ENCODE measurements at regions not wholly inside any gene's neighbourhood (a gene's known extent, or its start where the extent isn't known, plus 50 kb on each side); places are given as distances from the start of the nearest gene placed in this dataset.
"Not testable (repeated sequence)": the region's sequence is repeated elsewhere in the genome, so short reads cannot be mapped to it uniquely, and the experiment has no call there.

DNA sequence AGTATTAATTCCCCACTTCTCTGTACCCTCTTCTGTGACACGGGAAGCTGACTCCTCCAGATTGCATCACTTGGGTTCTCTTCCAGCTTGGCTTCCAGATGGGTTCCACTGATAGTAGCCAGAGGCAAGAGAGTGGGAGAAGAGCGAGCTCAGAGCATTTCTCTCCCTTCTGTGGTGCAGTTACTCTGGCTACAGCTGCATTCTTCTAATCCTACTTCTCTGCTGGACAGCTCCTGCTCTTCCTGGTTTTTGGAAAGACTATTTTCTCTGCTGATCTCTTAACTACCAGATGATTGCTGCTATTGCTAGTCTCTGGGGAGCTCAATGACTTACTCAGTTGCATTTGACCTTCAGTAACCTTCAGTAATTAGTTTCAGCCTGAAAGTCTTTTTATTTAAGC lies 187.5 kb upstream of the MAP2 start:
- H3K4me3 ChIP-seq, result no peak overlapping the region
- H3K27ac ChIP-seq, result no peak overlapping the region

DNA sequence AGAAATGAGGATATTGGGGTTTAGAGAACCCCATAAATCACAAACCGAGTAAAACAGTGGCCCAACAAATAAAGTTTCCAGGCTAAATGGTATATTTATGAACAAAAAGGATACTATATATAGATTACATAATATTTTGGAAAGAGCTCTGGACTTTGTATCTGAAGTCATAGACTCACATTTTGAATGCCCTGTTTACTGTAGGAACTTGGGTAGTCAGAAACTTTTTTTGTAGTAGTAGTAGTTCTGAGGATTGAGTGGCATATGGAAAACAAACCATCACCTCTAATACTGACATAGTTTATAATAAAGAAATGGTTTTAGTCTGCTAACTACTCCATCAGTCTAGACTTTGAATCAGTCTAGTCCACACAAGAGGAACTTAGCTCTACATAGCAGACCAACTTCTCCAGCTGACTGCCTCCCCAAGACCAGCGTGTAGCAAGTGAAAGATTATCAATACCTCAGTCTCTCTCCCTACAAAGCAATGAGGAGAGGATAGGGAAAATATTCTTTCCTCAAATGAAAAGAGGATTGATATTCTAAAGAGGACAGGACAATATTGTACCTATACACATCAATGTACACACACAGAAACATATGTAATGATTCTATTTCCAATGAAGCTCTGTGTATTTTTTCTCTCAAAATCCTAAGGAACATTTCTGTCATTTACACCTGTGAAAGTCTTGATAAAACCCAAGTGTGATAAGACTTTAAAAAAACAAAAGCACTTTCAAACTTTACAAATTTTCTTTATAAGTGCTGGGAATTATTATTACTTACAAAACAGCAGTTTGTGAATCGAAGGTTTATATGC lies 184.9 kb upstream of the MAP2 start:
- no peak overlapping the region for H3K4me3 ChIP-seq
- H3K27ac ChIP-seq, result no peak overlapping the region

DNA sequence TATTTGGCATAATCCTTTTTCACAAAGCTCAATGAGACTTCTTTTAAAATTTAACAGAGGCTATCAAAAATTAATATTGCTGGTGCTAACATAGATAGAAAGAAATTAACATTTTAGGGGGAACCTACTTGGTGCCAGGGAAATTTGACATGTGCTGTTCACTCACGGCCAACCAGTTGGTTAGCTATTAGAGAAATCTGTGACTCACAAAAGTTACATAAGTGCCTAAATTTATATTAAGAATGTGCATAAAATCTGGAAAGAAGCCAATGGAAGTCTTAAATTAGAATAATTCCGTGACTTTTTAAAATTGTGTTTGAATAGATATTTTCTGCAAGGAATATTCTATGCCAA lies 184.3 kb upstream of the MAP2 start:
- no peak overlapping the region for H3K4me3 ChIP-seq
- H3K27ac ChIP-seq, result no peak overlapping the region

DNA sequence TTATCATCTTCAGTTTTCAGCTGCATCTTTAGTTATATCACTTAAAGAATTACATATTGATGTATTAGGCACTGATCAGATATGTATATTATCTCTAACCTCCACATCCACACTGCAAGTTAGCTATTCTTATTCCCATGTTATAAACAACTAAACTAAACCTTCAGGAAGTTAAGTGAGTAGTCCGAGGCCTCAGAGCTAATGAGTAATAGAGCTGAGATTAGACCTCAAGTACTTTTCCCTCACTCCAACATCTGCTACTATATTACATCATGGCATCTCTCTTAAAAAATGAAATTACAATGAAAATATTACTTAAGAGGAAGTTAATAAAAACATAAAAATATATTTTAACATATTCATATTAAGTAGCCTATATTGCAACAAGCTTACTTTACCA lies 183.6 kb upstream of the MAP2 start:
- H3K27ac ChIP-seq, result no peak overlapping the region
- H3K4me3 ChIP-seq, result no peak overlapping the region

DNA sequence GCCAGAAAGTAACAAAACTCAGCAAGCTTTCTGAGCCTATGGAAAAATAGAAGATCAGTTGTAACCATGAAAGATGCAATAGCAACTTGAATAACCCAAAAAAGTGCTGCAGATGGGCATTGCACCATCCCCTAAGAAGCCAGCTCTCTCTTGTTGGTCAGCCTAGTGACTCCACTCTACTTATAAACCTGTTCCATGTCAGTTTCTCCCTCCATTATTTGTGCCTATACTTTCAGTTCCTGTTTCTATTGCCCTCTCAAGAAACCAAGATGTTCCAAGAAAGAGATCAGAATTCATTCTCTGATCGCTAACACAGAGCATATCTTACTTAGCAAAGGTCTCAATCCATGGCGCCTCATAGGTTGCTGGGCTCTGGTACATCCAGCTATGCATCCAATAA lies 170.3 kb upstream of the MAP2 start:
- Histone ChIP-seq H3K4me3 (no peak overlapping the region), H3K27ac (no peak overlapping the region)

DNA sequence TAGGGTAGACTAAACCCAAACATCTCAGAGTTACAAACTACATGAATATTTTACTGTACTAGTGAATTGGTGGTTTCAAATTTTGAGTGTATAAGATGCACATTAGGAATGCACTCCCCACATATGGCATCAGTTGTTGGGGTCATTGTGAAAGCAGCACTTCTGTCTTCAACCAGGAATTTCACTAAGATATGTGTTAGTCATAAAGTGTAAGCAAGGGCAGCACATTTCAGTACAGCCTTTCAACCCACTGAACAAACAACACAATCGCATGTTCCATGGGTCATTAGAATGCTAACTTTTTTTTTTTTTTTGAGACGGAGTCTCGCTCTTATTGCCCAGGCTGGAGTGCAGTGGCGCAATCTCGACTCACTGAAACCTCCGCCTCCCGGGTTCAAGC lies 164.1 kb upstream of the MAP2 start:
- H3K4me3 ChIP-seq, result no peak overlapping the region
- H3K27ac ChIP-seq, result no peak overlapping the region

DNA sequence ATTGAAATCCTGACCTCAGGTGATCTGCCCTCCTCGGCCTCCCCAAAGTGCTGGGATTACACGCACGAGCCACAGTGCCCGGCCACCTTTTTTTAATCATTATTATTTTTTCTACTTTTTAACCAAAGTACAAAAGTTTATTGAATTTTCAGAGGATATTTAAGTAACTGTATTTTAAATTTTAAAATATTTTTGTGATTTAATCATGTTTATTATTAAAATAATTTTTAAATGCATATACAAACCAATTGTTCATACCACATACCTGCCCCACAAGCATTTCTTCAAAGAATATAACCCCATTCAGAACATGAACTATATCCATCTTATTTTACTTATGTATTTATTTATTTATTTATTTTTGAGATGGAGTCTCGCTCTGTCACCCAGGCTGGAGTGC lies 163.6 kb upstream of the MAP2 start:
- Histone ChIP-seq H3K27ac (no peak overlapping the region), H3K4me3 (no peak overlapping the region)

DNA sequence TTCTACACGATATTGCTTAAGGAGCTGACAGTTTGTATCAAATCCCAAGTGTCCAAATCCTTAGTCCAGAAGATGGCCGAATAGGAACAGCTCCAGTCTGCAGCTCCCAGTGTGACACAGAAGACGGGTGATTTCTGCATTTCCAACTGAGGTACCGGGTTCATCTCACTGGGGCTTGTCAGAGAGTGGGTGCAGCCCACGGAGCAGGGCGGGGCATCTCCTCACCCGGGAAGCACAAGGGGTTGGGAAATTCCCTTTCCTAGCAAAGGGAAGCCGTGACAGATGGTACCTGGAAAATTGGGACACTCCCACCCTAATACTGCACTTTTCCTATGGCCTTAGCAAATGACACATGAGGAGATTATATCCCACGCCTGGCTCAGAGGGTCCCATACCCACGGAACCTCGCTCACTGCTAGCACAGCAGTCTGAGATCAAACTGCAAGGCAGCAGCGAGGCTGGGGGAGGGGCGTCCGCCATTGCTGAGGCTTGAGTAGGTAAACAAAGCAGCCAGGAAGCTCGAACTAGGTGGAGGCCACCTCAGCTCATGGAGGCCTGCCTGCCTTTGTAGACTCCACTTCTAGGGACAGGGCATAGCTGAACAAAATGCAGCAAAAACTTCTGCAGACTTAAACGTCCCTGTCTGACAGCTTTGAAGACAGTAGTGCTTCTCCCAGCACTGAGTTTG lies 162.3 kb upstream of the MAP2 start:
- not testable (repeated sequence) for H3K4me3 ChIP-seq, H3K27ac ChIP-seq

DNA sequence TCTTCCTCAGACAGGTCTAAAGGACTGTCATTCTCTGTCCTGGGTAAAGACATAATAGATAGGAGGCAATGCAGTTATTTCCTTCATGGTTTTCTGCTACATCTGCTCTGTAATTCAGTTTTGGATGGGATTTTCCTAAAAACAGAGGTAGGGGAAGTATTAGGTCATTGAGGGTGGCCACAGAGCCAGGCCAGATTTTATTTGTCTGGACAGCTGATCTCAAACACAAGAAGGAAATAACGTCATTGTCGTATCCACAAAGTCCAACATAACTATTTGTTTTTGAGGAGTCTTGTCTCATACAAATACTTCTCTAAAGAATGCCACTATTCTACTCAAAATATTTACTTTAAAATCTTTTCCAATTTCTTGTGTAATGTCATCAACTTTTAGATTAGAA lies 154.8 kb upstream of the MAP2 start:
- Histone ChIP-seq H3K27ac (no peak overlapping the region), H3K4me3 (no peak overlapping the region)

DNA sequence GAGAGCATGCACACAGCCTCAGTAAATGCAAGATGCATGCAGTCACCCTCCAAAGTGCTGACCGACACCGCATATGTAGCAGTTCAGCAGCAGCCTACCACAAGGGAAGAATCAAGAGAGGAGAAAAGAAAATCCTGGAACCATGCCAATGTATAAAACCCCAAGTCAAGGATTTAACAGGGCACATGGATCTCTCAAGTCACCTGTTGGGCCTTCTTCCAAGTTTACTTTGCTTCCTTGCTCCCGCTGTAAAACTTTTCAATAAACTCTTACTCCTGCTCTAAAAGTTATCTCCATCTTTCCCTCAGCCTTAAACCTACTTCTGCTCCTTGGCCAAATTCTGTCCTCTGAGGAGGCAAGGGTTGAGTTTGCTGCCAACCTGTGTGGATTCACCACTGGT lies 147.8 kb upstream of the MAP2 start:
- no peak overlapping the region for H3K4me3 ChIP-seq
- no peak overlapping the region for H3K27ac ChIP-seq

DNA sequence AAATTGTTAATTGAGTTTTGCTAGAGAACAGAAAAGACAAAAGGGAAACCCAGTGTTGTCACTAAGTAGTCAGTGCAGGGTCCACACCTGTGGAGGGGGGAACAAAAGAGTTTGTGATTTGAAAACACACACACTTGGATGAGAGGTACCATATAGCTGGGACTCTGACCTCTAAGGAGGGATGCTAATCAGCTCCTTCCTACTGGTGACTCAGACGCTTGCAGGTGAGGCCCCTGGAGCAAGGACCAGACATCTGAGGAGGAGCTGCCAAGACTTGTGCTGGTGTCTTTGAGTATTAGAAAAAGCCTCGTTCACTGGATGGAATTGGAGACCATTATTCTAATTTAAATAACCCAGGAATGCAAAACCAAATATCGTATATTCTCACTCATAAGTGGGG lies 146.4 kb upstream of the MAP2 start:
- no peak overlapping the region for H3K27ac ChIP-seq
- no peak overlapping the region for H3K4me3 ChIP-seq

DNA sequence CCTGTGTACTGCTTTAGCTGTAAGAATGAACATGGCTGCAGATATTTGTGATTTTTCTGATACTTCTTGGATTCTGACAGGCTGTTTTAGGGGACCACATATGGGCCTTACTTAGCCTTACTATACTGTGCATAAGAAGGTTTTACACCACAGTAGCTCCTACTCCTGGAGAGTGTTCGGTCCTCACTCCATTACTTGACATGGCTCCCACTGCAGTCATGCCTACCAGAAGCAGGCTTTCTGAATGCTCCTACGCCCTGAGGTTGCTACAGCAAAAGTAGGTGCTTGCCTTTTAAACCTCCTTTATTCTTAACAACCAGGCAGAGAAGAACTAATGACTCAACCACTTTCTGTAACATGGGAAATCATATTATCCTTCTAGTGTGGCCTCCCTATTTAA lies 125.2 kb upstream of the MAP2 start:
- no peak overlapping the region for H3K27ac ChIP-seq
- no peak overlapping the region for H3K4me3 ChIP-seq

DNA sequence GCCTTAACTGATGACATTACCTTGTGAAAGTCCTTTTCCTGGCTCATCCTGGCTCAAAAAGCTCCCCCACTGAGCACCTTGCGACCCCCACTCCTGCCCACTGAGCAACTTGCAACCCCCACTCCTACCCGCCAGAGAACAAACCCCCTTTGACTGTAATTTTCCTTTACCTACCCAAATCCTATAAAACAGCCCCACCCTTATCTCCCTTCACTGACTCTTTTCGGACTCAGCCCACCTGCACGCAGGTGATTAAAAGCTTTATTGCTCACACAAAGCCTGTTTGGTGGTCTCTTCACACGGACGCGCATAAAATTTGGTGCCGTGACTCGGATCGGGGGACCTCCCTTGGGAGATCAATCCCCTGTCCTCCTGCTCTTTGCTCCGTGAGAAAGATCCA lies 124.4 kb upstream of the MAP2 start:
- not testable (repeated sequence) for H3K27ac ChIP-seq, H3K4me3 ChIP-seq

DNA sequence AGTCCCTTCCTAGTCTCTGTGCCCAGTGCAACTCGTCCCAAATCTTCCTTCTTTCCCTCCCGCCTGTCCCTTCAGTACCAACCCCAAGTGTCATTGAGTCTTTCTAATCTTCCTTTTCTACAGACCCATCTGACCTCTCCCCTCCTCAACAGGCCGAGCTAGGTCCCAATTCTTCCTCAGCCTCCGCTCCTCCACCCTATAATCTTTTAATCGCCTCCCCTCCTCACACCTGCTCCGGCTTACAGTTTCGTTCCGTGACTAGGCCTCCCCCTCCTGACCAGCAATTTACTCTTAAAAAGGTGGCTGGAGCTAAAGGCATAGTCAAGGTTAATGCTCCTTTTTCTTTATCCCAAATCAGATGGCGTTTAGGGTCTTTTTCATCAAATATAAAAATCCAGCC lies 123.1 kb upstream of the MAP2 start:
- not testable (repeated sequence) for H3K27ac ChIP-seq, H3K4me3 ChIP-seq

DNA sequence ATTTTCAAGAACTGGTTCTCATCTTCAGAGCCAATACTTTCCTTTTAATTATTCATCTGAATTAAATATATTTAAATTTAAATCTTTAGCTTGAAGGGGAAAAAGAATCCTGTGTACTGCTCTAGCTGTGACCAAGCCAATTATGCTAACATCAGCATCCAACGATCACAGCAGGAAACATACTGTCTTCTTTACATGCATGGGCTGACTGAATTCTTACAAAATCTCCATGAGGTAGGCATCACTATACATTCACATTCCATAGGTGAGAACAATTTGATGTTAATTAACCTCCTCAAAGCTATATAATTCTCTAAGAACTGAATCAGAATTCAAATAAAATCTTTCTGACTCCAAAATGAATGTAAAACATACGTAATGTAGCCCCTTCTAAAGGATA lies 118.8 kb upstream of the MAP2 start:
- H3K4me3 ChIP-seq, result no peak overlapping the region
- H3K27ac ChIP-seq, result no peak overlapping the region

DNA sequence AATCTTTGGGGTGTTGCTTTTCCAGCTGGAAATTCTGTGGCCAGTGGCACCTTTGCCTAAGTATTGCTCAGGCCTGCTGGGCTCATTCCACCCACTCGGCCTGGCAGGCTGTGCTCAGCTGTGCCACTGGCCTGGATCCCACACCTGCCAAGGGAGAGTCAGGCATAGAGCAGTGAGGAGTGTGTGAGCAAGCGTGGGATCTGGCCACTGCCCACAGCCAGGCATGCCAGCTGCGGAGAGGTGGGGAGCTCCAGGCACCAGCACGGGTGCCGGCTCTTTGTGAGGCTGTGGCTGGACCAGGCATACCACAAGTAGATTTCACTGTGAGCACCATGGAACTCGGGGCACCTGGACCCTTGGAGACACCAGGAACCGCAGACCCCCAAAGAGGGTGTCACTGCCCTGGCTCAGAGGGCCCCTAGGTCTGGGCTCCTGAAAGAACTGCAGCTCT lies 118.1 kb upstream of the MAP2 start:
- Histone ChIP-seq H3K27ac (no peak overlapping the region), H3K4me3 (no peak overlapping the region)

DNA sequence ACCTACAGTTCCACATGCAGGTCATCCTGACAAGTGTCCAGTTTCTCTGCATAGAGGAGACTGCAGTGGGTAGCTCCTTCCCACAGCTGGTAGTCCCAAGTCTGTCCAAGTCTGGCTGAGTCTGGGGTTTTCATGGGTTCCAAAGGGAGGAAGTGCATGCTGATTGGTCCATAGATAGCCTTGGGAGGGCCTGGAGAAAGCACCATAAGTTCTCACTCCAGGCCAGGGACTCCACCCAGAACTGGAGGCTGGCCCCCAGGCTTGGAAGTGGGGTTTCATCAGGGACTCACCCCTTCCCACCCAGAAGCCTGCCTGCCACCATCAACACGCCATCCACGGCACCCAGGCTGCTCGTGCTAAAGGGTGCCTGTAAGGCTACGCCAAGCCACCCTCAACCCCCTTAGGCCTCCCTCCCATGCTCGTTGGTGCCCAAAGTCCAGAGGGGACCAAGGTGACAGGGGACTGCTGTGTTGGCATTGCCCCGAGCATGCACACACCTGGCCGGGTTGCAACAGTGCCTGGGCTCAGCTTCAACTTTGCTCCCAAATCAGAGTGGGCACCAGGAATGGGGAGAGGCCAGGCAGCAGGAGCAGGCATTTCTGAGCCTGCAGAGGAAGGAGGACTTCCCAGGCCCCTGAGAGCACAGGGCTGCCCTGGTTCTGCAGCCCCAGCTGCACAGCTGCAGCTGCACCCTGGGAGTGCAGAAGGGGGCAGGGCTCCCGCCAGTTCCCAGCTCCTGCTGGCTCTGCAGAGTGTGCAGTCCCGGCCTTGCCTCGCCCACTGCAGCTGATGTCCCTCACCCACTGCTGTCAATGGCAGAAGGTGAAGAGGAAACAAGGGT lies 116.5 kb upstream of the MAP2 start:
- H3K4me3 ChIP-seq, result no peak overlapping the region
- no peak overlapping the region for H3K27ac ChIP-seq

DNA sequence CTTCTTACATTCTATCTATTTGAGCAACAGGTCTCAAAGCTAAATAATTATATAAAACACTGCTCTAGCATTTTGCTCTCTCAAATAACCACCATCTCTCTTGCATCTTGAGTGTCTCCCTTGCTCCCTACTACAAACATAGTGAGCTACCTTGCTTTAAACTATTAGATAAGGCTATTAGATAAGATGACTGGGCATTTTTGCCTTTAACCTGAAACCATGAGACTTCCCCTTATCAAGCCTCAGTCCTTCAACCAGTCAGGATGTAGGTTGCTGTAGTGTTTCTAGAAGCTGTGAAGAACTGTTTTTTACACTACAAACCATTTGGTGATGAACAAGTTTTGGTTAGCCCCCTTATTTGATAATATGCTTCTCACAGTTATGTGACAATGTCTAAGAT lies 115.4 kb upstream of the MAP2 start:
- Histone ChIP-seq H3K4me3 (no peak overlapping the region), H3K27ac (no peak overlapping the region)

DNA sequence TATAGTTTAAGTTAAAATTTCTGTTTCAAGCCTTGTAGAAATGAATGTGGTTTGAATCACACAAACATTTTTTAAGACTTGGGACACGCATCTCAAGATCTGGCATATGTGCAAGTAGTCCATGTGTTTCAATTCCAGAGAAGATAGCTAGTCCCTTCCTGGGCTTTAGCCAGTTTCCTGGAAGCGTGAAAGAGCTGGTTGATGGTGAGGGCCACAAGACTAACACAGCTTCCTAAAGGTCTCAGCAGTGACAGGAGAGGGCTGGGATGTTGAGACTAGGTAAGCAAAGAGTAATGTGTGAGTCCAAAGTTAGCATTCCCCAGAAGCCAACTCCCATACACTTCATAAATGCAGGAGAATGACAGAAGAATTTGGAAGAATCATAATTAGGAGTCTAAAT lies 111.9 kb upstream of the MAP2 start:
- no peak overlapping the region for H3K4me3 ChIP-seq
- no peak overlapping the region for H3K27ac ChIP-seq

DNA sequence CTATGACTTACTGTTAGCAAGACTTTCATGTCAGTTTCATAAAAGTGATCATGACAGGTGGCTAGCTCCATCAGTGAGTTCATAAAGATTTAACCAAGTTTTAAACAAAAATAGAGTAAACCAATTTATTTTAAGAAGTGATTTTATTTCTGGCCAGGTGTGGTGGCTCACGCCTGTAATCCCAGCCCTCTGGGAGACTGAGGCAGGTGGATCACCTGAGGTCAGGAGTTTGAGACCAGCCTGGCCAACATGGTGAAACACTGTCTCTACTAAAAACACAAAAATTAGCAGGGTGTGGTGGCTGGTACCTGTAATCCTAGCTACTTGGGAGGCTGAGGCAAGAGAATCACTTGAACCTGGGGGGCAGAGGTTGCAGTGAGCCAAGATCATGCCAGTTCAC lies 111.4 kb upstream of the MAP2 start:
- H3K4me3 ChIP-seq, H3K27ac ChIP-seq: not testable (repeated sequence)

DNA sequence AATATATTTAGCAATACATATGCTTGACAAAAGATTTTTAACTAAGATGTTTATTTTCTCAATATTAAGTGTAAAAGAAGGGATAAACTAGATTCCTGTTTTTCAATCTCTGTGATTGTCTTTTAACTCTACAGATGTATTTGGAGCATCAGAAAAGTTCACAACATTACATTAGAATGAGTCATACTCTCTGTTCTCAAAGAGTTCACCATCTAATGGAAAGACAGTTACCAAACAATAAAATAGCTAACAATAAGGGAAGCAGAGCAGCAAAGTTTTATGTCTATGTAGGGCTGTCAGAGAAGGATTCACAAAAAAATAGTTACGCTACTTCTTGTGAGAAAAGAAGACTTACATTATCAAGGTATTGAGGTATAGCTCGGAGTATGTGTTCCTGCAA lies 109.2 kb upstream of the MAP2 start:
- no peak overlapping the region for H3K4me3 ChIP-seq

More for the DNA sequence above, 109.2 kb upstream of the MAP2 start:
- H3K27ac ChIP-seq, result no peak overlapping the region

Measured in skin epidermis (tissue), 12 donors.